ENCODE measurements at regions not wholly inside any gene's neighbourhood (a gene's known extent, or its start where the extent isn't known, plus 50 kb on each side); places are given as distances from the start of the nearest gene placed in this dataset.

GRCh38 chr1:177525176-177525575 is 354.4 kb downstream of the BRINP2 start:
- no peak overlapping the region for H3K27ac ChIP-seq
- H3K27me3 ChIP-seq: no peaks in the 10 kb centered on the region
- 54 to 70% (median 66%) methylated on average over 2 of the region's 2 CpGs for WGBS, 5 donors
- intact Hi-C loops (cut with DNase I; ENCODE audit: low total_unique reads): no loop called here
- no peaks in the 10 kb centered on the region for H3K9me3 ChIP-seq
- TF ChIP-seq EP300 (IDR thresholded peaks at IDR 0.05) (no peak), POLR2AphosphoS5 (IDR thresholded peaks at IDR 0.05) (no peak), CTCF (IDR thresholded peaks at IDR 0.05) (no peak), POLR2A (IDR thresholded peaks at IDR 0.05) (no peak)
- H3K4me1 ChIP-seq: no peaks in the 10 kb centered on the region
- DNase-seq: no peak
- no peak overlapping the region for H3K4me3 ChIP-seq
- no peaks in the 10 kb centered on the region for H3K36me3 ChIP-seq

- no peak for DNase-seq
- 44 to 71% (median 58%) methylated on average over 3 of the region's 3 CpGs for WGBS, 5 donors
- no peak for TF ChIP-seq EP300 (IDR thresholded peaks at IDR 0.05)
- no peak for TF ChIP-seq CTCF (IDR thresholded peaks at IDR 0.05)
- TF ChIP-seq POLR2AphosphoS5 (IDR thresholded peaks at IDR 0.05): no peak
- no peaks in the 10 kb centered on the region for H3K27me3 ChIP-seq
- no peaks in the 10 kb centered on the region for H3K36me3 ChIP-seq
- H3K27ac ChIP-seq: no peak overlapping the region
- H3K4me1 ChIP-seq: no peaks in the 10 kb centered on the region
- intact Hi-C loops (cut with DNase I; ENCODE audit: low total_unique reads): no loop called here
- H3K4me3 ChIP-seq: no peak overlapping the region
- H3K9me3 ChIP-seq: no peaks in the 10 kb centered on the region
Measured at GRCh38 chr1:177517546-177517945, 346.8 kb downstream of the BRINP2 start.

GRCh38 chr1:177514207-177514606 is 343.4 kb downstream of the BRINP2 start:
- no peaks in the 10 kb centered on the region for H3K4me1 ChIP-seq
- TF ChIP-seq CTCF (IDR thresholded peaks at IDR 0.05) (no peak), EP300 (IDR thresholded peaks at IDR 0.05) (no peak), POLR2AphosphoS5 (IDR thresholded peaks at IDR 0.05) (no peak), POLR2A (IDR thresholded peaks at IDR 0.05) (no peak)
- H3K36me3 ChIP-seq: no peaks in the 10 kb centered on the region
- no peak for DNase-seq
- H3K27me3 ChIP-seq: no peaks in the 10 kb centered on the region
- intact Hi-C loops (cut with DNase I; ENCODE audit: low total_unique reads): no loop called here
- H3K9me3 ChIP-seq: no peaks in the 10 kb centered on the region
- no peak overlapping the region for H3K4me3 ChIP-seq
- H3K27ac ChIP-seq: no peak overlapping the region

- H3K27me3 ChIP-seq: no peaks in the 10 kb centered on the region
- intact Hi-C loops (cut with DNase I; ENCODE audit: low total_unique reads): no loop called here
- H3K9me3 ChIP-seq: peaks cover 0 to 3% (median 1%) of the 10 kb centered on the region in 4 donors
- WGBS, 5 donors: 64 to 72% (median 68%) methylated on average over 5 of the region's 5 CpGs
- H3K4me1 ChIP-seq: no peaks in the 10 kb centered on the region
- DNase-seq: no peak
- no peak overlapping the region for H3K4me3 ChIP-seq
- no peaks in the 10 kb centered on the region for H3K36me3 ChIP-seq
- no peak overlapping the region for H3K27ac ChIP-seq
- no peak for TF ChIP-seq POLR2AphosphoS5 (IDR thresholded peaks at IDR 0.05)
- TF ChIP-seq POLR2A (IDR thresholded peaks at IDR 0.05): no peak
- TF ChIP-seq CTCF (IDR thresholded peaks at IDR 0.05): no peak
- no peak for TF ChIP-seq EP300 (IDR thresholded peaks at IDR 0.05)
Measured at GRCh38 chr1:177511036-177511435, 340.3 kb downstream of the BRINP2 start.
